ENCODE measurements at regions not wholly inside any gene's neighbourhood (a gene's known extent, or its start where the extent isn't known, plus 50 kb on each side); places are given as distances from the start of the nearest gene placed in this dataset.

- no peak for TF ChIP-seq CTCF (IDR thresholded peaks at IDR 0.05; ENCODE audit: insufficient read depth, low read depth, low read length)
- no peak overlapping the region for H3K27ac Mint-ChIP-seq (ENCODE audit: unreplicated experiment)
These were observed 134.8 kb downstream of the CD83 start for GRCh38 chr6:14252271-14252850.

GRCh38 chr6:14254505-14254904, 136.9 kb downstream of the CD83 start:
- Histone ChIP-seq H4K20me1 (ENCODE audit: insufficient read depth, low read length) (no peaks in the 10 kb centered on the region), H3K4me3 (ENCODE audit: insufficient read depth, low read depth, low read length) (no peak overlapping the region), H3K36me3 (ENCODE audit: insufficient read depth, low read length) (no peaks in the 10 kb centered on the region), H2AFZ (ENCODE audit: low read depth, low read length) (no peak overlapping the region), H3K9ac (ENCODE audit: low read length) (no peak overlapping the region), H3K79me2 (ENCODE audit: insufficient read depth, low read length) (no peaks in the 10 kb centered on the region), H3K4me2 (ENCODE audit: low read length) (no peak overlapping the region), H3K27me3 (ENCODE audit: insufficient read depth, low read length) (no peaks in the 10 kb centered on the region), H3K4me1 (ENCODE audit: insufficient read depth, low read length) (peaks cover 2% of the 10 kb centered on the region), H3K27ac (ENCODE audit: low read depth, low read length) (no peak overlapping the region), H3K9me3 (ENCODE audit: insufficient read depth, low read depth, low read length) (no peaks in the 10 kb centered on the region)
- no peak for TF ChIP-seq CTCF (IDR thresholded peaks at IDR 0.05; ENCODE audit: insufficient read depth, low read depth, low read length)
- peaks cover 24% of the 10 kb centered on the region for H3K27me3 Mint-ChIP-seq (ENCODE audit: low read depth, unreplicated experiment)
- peaks cover 8% of the 10 kb centered on the region for H3K9me3 Mint-ChIP-seq (ENCODE audit: unreplicated experiment)
- no peak for DNase-seq (ENCODE audit: low read depth)
- no peaks in the 10 kb centered on the region for H3K4me1 Mint-ChIP-seq (ENCODE audit: low read depth, unreplicated experiment)
- FAIRE-seq: no peak
- H3K4me3 Mint-ChIP-seq (ENCODE audit: unreplicated experiment): no peak overlapping the region
- no peaks in the 10 kb centered on the region for H3K36me3 Mint-ChIP-seq (ENCODE audit: low read depth, unreplicated experiment)
- H3K27ac Mint-ChIP-seq (ENCODE audit: unreplicated experiment): no peak overlapping the region

More at GRCh38 chr6:14252271-14252850, 134.8 kb downstream of the CD83 start:
- Histone ChIP-seq H3K4me3 (ENCODE audit: insufficient read depth, low read depth, low read length) (no peak overlapping the region), H3K9ac (ENCODE audit: low read length) (no peak overlapping the region), H3K79me2 (ENCODE audit: insufficient read depth, low read length) (no peaks in the 10 kb centered on the region), H3K27me3 (ENCODE audit: insufficient read depth, low read length) (no peaks in the 10 kb centered on the region), H3K36me3 (ENCODE audit: insufficient read depth, low read length) (no peaks in the 10 kb centered on the region), H3K4me1 (ENCODE audit: insufficient read depth, low read length) (no peaks in the 10 kb centered on the region), H3K27ac (ENCODE audit: low read depth, low read length) (no peak overlapping the region), H3K9me3 (ENCODE audit: insufficient read depth, low read depth, low read length) (no peaks in the 10 kb centered on the region), H2AFZ (ENCODE audit: low read depth, low read length) (no peak overlapping the region), H4K20me1 (ENCODE audit: insufficient read depth, low read length) (no peaks in the 10 kb centered on the region), H3K4me2 (ENCODE audit: low read length) (no peak overlapping the region)
- H3K9me3 Mint-ChIP-seq (ENCODE audit: unreplicated experiment): peaks cover 8% of the 10 kb centered on the region
- FAIRE-seq: no peak
- no peaks in the 10 kb centered on the region for H3K36me3 Mint-ChIP-seq (ENCODE audit: low read depth, unreplicated experiment)
- no peak overlapping the region for H3K4me3 Mint-ChIP-seq (ENCODE audit: unreplicated experiment)
- DNase-seq (ENCODE audit: low read depth): no peak
- no peaks in the 10 kb centered on the region for H3K4me1 Mint-ChIP-seq (ENCODE audit: low read depth, unreplicated experiment)
- peaks cover 18% of the 10 kb centered on the region for H3K27me3 Mint-ChIP-seq (ENCODE audit: low read depth, unreplicated experiment)

- TF ChIP-seq EZH2 (IDR thresholded peaks at IDR 0.05; ENCODE audit: insufficient read depth, low read length): no peak
- no peak for TF ChIP-seq CTCF (IDR thresholded peaks at IDR 0.05; ENCODE audit: insufficient read depth, low read depth, low read length)
- no peak overlapping the region for H3K4me2 ChIP-seq (ENCODE audit: low read length)
- no peak overlapping the region for H3K9ac ChIP-seq (ENCODE audit: low read length)
- H3K4me3 Mint-ChIP-seq (ENCODE audit: unreplicated experiment): no peak overlapping the region
- no peaks in the 10 kb centered on the region for H3K9me3 ChIP-seq (ENCODE audit: insufficient read depth, low read depth, low read length)
- peaks cover 24% of the 10 kb centered on the region for H3K27me3 Mint-ChIP-seq (ENCODE audit: low read depth, unreplicated experiment)
- H3K4me3 ChIP-seq (ENCODE audit: insufficient read depth, low read depth, low read length): no peak overlapping the region
- H3K36me3 Mint-ChIP-seq (ENCODE audit: low read depth, unreplicated experiment): no peaks in the 10 kb centered on the region
- H3K27ac Mint-ChIP-seq (ENCODE audit: unreplicated experiment): no peak overlapping the region
- peaks cover 10% of the 10 kb centered on the region for H3K9me3 Mint-ChIP-seq (ENCODE audit: unreplicated experiment)
- H3K27me3 ChIP-seq (ENCODE audit: insufficient read depth, low read length): no peaks in the 10 kb centered on the region
- DNase-seq (ENCODE audit: low read depth): no peak
- no peak overlapping the region for H2AFZ ChIP-seq (ENCODE audit: low read depth, low read length)
- FAIRE-seq: no peak
- peaks cover 2% of the 10 kb centered on the region for H3K4me1 ChIP-seq (ENCODE audit: insufficient read depth, low read length)
- H4K20me1 ChIP-seq (ENCODE audit: insufficient read depth, low read length): no peaks in the 10 kb centered on the region
- H3K27ac ChIP-seq (ENCODE audit: low read depth, low read length): no peak overlapping the region
- no peaks in the 10 kb centered on the region for H3K4me1 Mint-ChIP-seq (ENCODE audit: low read depth, unreplicated experiment)
- H3K79me2 ChIP-seq (ENCODE audit: insufficient read depth, low read length): no peaks in the 10 kb centered on the region
- H3K36me3 ChIP-seq (ENCODE audit: insufficient read depth, low read length): no peaks in the 10 kb centered on the region
These were observed 138.3 kb downstream of the CD83 start for GRCh38 chr6:14255916-14256315.
